EH (cell line): ENCODE measurements at regions not wholly inside any gene's neighbourhood (a gene's known extent, or its start where the extent isn't known, plus 50 kb on each side); places are given as distances from the start of the nearest gene placed in this dataset.
A peak's percentile ranks its signal among the peaks of the same experiment; 100 is the strongest.

Experiments
- DNase-seq: peaks from one replicate; pipeline ENCODE4 v3.0.0-alpha.2; 2015; ENCODE audit warnings: low read depth

DNA sequence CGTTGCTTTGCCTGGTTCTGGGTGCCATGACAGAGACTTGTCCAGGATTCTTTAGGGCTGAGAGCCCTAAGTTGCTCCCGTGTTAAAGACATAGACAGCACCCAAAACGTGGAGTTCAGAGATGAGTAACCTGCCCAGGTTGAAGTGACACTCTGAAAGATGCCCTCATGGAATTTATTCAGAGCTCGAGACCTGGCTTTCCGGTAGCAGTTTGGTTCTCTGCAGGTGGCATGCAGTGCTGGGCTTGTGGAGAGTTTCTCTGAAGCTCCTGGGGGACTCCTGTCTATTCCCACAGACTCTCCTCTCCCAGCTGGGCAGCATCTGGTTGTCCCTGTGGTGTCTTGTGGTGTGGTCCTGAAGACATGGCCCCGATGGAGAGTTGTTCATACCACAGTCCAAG, 241.0 kb downstream of the RHOU start:
- no peak for DNase-seq

DNA sequence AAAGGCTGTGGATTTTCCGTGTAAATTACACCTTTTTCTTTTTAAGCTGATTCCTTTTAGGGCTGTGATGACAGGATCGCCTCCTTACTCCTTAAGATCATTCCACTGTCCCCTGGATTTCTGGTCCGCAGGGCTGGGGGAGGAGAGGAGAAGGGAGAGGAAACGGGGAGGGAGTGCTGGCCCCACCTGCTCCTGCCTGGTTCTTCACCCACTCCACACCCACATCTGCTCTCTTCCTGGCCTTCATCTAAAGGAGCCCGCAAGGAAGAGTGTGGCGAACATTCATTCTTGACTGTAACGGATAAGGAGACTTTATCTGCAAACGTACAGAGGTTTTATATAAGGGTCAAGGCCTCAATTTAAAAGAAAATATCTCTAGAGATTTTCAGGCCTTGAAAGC, 242.0 kb downstream of the RHOU start:
- DNase-seq = no peak

- no peak for DNase-seq
Observed at GRCh38 chr1:228977741-228978140, 242.5 kb downstream of the RHOU start.

DNA sequence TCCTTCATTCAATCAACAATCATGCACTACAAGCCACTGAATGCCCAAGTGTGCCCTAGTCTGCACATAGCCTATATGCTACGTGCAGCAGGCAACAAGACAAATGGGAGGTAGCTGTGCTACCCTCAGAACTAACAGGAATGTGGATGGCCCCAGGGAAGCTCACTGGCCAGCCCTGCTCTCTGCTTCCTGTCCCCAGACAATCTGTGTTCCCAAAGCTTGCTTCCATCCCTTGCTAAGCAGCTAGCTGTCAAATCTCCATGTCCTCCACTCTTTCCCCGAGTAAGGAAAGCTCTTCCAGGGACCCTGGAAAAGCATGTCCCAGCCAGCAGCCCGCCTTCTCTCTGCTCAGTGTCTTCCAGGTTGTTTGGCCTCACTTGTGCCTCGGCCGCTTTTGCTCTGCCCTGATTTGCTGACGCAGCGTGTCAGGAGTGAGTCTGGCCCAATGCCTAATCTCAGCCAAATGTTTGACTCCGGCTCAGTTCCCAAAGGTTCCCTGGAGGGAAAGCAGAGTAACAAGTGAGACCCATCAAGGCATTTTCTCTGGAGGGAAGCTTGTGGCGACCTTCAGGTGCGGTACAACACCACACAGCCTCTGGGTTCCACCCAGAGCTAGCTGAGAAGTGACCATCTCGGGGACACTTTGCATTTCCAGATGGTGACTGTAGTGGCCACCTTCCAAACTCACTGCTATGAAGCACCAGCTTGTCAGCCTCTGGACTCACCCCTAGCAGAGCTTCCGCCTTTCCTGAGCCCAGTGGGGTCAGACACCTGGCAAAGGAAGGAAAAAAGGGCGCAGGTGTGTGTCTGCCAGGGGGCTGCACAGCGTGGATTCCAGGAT, 243.4 kb downstream of the RHOU start:
- peak; percentile 13 for DNase-seq

DNA sequence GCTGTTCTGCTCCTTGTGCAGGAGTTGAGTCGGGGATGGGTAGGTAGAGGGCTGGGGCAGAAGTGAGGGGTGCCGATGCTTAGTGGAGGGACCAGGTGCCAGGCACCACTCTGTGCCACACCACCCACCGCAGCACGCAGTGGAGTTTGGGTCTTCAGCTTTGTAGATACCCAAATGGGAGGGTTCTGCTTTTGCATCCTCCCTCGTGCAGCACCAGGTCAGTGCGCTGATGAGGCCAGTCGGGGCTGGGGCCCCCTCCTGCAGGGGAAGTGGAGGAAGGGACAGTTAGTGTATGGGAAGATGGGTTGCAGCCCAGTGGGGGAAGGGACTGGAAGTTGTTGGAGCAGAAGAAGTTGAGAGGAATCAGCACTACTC, 244.0 kb downstream of the RHOU start:
- DNase-seq = no peak

GRCh38 chr1:228979774-228980173, 244.5 kb downstream of the RHOU start:
- no peak for DNase-seq

GRCh38 chr1:228980232-228980937, 245.1 kb downstream of the RHOU start:
- DNase-seq = no peak

DNA sequence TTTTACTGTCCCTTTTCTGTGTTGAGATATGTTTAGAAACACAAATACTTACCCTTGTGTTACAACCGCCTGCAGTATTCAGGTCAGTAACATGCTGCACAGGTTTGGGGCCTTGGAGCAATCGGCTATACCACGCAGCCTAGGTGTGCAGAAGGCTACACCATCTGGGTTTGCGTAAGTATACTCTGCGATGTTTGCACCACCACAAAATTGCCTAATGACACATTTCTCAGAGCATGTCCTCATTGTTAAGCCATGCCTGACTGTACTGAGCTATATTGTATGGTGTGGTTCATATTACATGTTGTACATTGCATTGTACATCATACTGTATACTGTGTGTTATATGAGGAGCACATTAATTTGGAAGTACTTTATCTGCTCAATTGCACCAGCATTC, 247.4 kb downstream of the RHOU start:
- DNase-seq = no peak

- DNase-seq = no peak
Observed at GRCh38 chr1:228983231-228983660, 248.0 kb downstream of the RHOU start.

DNA sequence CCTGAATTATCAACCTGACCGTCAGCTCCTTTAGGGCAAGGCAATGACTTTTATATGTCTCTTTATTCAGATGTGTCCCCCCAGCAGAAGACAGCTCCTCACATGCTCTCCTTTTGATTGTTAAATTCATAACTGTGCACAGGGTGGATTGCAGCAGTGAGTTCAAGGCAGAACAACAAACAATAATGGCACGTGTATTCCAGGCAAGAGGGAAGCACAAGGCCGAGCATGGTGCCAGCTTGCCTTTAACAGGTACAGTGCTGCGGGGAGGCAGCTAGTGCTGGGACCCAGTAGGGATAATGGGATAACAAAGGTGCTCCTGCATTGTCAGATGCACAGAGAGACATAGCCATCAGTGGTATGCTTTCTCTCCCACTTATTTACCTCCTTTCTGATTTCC, 248.4 kb downstream of the RHOU start:
- DNase-seq = no peak

DNA sequence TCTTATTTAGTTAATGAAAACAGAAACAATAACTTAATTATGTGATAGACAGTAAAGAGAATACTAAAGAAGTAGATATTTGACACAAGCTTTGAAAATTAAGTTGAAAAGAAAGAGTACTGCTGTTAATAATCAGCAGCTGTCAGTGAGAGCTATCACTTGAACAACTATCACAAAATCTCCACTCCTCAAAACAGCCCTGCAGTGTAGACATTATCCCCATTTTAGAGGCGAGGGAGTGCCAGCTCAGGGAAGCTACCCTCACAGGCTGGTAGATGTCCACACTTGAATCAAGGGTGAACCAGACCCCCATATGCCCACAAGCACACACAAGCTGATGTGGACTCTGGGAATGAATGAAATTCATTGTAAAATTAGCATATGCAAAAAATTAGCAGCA, 248.8 kb downstream of the RHOU start:
- no peak for DNase-seq

DNA sequence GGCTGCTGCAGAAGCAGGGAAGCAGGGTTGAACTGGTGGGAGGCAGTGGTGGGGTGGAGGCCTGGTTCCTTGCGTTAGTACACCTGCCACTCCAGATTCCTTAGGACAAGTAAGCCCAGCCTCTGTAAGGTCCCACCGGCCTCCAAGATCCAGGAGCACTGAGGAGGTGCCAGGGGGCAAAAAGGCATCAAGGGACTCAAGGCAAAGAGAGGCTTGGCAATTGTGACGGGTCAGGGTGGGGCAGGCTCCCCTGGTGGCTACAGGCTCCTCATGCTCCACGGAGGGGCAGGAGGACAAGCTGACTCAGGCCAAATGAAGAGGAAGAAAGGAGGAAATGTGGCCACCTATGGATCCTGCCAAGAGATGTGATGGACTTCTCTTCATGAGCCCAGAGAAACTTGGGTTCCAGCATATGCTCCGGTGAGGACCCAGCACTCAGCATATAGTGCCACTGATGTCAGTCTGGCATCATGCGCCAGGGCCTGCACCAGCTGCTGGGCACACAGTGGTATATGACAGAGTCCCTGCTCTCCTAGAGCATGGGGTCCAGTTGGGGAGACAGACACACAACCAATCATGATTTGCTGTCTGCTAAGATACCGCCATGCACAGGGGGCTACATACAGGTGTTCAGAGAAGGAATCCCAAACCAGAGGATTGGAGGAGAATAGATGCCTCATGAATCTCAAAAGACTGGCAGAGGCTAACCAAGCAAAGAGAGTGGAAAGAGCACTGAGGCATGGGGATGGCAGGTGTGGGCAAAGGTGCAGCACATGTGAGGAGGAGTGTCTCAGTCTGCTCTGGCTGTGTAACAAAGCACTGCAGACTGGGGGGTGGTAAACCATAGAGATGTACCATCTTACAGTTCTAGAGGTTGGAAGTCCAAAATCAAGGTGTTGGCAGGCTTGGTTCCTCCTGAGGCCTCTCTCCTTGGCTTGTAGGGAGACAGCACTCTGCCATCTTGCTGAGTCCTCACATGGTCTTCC, 249.7 kb downstream of the RHOU start:
- no peak for DNase-seq

DNA sequence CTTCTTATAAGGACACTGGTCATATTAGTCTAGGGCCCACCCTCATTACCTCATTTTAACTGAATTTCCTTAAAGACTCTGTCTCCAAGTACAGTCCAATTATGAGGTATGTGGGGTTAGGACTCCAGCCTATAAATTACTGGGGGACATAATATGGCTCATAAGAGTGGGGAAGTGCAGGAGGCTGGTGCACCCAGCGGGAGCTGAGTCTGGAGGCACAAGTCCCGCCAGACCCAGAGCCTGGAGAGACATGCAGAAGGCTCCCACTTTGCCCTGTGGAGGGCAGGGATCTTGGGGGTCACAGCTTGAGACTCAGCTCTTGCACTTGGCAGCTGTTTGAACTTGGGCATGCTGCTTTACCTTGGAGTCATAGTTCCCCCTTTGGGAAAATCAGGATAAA, 250.4 kb downstream of the RHOU start:
- no peak for DNase-seq

DNA sequence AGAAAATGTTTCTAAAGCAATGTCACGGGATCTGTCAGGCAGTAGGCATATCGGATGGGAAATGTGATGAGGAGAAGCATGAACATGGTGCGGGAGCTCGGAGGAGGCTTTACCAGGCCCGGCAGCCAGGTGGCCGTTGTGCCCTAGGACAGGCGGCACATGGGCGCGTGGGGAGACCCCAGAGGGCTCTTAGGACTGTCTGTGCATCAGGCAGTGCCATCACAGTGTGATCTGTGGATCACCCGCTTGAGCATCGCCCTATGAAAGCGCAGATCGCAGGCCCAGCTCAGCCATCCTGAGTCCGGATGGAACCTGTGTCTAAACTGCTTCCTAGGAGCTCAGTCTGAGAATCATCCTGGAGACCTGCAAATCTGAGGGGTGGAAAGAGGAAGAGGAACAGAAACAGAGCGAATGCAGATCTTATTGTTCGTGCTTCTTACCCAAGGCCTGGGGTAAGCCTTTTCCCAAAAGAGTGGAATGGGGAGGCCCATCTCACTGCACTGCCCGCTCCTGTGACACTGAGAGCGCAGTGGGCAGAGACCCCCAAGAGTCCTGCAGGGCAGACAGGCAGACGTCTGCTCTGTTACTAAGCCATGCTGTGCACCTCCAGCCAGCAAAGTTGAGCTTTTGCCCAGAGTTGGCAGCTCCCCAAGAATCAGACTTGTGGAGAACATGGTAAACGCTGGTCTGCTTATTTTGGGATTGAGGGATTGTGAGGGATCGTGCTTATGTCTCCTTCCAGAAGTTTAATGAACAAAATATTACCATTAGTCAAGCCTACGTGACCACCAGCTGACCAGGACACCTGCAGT, 251.0 kb downstream of the RHOU start:
- no peak for DNase-seq

DNA sequence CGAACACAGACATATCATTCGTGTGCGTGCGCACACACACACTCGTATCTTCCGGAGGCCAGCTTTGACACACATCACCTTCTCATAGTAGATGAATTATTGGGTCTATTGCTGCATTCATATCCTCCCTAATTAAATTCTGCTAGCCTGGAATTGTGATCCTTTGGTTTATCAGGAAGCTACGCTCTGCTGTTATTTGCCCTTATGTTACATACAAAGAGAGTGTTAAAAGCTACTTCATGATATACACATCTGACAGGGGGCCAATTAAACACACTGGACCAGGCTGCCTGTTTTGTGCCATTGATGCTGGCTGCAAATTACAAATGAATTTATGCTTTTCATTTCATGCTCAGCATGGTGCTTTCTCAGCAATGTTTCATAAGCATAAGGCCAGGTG, 252.0 kb downstream of the RHOU start:
- no peak for DNase-seq

GRCh38 chr1:228987736-228988506, 252.6 kb downstream of the RHOU start:
- no peak for DNase-seq

GRCh38 chr1:228988664-228989063, 253.4 kb downstream of the RHOU start:
- peak; percentile 31 for DNase-seq

DNA sequence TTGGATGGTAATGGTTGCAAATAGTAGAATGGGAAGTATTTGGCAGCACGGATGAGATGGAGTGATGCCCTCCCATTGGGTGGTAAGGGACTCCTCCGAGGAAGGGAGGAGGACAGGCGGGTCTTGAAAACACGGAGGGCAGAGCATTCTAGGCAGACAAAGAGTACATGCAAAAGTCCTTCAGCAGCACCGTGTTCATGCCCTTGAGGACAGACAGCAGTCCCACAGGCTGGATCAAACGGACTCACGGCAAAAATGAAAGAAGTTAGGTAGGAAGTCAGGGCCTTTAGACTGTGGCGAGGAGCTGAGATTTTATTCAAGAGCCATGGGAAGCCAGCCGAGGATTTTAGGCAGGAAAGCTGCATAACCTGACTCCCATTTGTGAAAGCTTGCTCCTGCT, 253.9 kb downstream of the RHOU start:
- no peak for DNase-seq

- DNase-seq = no peak
Observed at GRCh38 chr1:228989676-228989991, 254.4 kb downstream of the RHOU start.

- DNase-seq = peak; percentile 3
Observed at GRCh38 chr1:228989992-228990827, 254.9 kb downstream of the RHOU start.
